GM12878 (cell line): ENCODE measurements at regions not wholly inside any gene's neighbourhood (a gene's known extent, or its start where the extent isn't known, plus 50 kb on each side); places are given as distances from the start of the nearest gene placed in this dataset.

Source experiments
- CBFB ChIP-seq: IDR thresholded peaks from 2 replicates; pipeline ENCODE4 v1.6.1; 2016; ENCODE audit warnings: antibody characterized with exemption, low read depth
- CEBPB ChIP-seq, 2 experiments: fragments of 150-350 bp in 1 of 2; IDR thresholded peaks; 2 replicates each; pipeline ENCODE4 v1.6.1; 2012 to 2014; ENCODE audit warnings: low read depth in 2 of 2, low read length in 2 of 2, borderline replicate concordance in 1 of 2, inconsistent platforms in 1 of 2
- EZH2 ChIP-seq: IDR thresholded peaks from 2 replicates; pipeline ENCODE4 v1.6.1; 2012; ENCODE audit warnings: low read depth, mild to moderate bottlenecking, control low read depth, inconsistent platforms, low read length, borderline replicate concordance; ENCODE audit not compliant: control insufficient read depth
- HDAC2 ChIP-seq: fragments of 200-600 bp; sonication (generic); IDR thresholded peaks from 2 replicates; pipeline ENCODE4 v1.6.1; 2017
- MTA2 ChIP-seq: fragments of 450-650 bp; IDR thresholded peaks from 2 replicates; pipeline ENCODE4 v1.6.1; 2016; ENCODE audit warnings: low read depth, mild to moderate bottlenecking, moderate library complexity
- RCOR1 ChIP-seq: conservative IDR thresholded peaks from 2 replicates; pipeline ENCODE4 v1.6.1; 2012; ENCODE audit warnings: low read depth, low read length, improper control_type of control experiment
- RFX5 ChIP-seq: IDR thresholded peaks from 2 replicates; pipeline ENCODE4 v1.6.1; 2011; ENCODE audit warnings: low read depth, low read length, improper control_type of control experiment
- ZNF384 ChIP-seq: IDR thresholded peaks from 2 replicates; pipeline ENCODE4 v1.6.1; 2012; ENCODE audit warnings: low read depth, mild to moderate bottlenecking, low read length, improper control_type of control experiment, borderline replicate concordance
- TF ChIP-seq, protein P1 (sequence below), 3 experiments: IDR thresholded peaks in 2 of 3; conservative IDR thresholded peaks in 1 of 3; 2 replicates each; pipeline ENCODE4 v1.5.1; 2011; ENCODE audit warnings: low read depth in 3 of 3, low read length in 3 of 3, mild to moderate bottlenecking in 3 of 3, control low read depth in 2 of 3, moderate library complexity in 2 of 3, inconsistent platforms in 1 of 3, mixed read lengths in 1 of 3; ENCODE audit not compliant: control insufficient read depth in 2 of 3, insufficient read depth in 1 of 3; ENCODE audit errors: extremely low read depth in 1 of 3
- TF ChIP-seq, protein P2 (sequence below): IDR thresholded peaks from 2 replicates; pipeline ENCODE4 v1.6.1; 2012; ENCODE audit warnings: low read length, inconsistent platforms

DNA sequence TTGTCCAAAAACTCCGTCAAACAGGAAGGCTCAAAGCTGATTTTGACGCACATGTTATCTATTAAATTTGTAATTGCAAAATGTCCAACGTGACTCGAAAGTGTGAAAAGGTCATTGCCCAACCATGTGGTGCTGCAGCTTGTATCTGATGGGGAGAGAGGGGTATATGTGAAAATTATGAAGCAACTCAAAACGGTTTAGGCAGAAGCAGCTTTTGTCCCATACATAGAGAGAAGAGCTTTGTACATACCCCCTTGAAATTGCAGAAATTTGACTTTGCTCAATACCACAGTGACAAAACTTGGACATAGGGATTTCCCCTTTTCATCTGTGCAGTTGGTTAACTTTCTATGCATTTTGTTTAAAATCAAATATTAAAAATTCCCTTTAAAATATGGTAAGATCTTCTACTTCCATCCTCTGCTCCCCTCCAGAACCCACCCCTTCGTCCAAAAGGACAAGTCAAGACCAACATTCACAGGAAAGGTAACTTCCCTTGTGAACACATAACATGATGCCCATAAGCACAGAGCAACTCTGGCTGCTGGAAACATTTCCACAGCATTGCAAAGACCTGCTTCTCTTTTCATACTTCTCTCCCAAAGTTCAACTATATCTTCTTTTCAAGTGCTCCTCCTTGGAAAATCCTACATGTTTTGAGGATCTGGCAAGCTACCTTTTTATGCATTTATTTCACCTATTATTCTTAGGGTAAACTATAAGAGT is 253.7 kb upstream of the THBS1 start:
- TF ChIP-seq, protein P1, sequence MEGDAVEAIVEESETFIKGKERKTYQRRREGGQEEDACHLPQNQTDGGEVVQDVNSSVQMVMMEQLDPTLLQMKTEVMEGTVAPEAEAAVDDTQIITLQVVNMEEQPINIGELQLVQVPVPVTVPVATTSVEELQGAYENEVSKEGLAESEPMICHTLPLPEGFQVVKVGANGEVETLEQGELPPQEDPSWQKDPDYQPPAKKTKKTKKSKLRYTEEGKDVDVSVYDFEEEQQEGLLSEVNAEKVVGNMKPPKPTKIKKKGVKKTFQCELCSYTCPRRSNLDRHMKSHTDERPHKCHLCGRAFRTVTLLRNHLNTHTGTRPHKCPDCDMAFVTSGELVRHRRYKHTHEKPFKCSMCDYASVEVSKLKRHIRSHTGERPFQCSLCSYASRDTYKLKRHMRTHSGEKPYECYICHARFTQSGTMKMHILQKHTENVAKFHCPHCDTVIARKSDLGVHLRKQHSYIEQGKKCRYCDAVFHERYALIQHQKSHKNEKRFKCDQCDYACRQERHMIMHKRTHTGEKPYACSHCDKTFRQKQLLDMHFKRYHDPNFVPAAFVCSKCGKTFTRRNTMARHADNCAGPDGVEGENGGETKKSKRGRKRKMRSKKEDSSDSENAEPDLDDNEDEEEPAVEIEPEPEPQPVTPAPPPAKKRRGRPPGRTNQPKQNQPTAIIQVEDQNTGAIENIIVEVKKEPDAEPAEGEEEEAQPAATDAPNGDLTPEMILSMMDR (IDR thresholded peaks at IDR 0.05 in 2 of 3, conservative IDR thresholded peaks at IDR 0.05 in 1 of 3; ENCODE audit: control insufficient read depth in 2 of 3, extremely low read depth in 1 of 3, insufficient read depth in 1 of 3, low read depth in 3 of 3, low read length in 3 of 3): no peak
- TF ChIP-seq RCOR1 (no peak), RFX5 (no peak), MTA2 (no peak), CBFB (no peak), CEBPB (IDR thresholded peaks at IDR 0.05; ENCODE audit: borderline replicate concordance in 1 of 2, low read depth in 2 of 2, low read length in 2 of 2) (no peak), EZH2 (no peak), HDAC2 (no peak), ZNF384 (no peak)
- TF ChIP-seq, protein P2, sequence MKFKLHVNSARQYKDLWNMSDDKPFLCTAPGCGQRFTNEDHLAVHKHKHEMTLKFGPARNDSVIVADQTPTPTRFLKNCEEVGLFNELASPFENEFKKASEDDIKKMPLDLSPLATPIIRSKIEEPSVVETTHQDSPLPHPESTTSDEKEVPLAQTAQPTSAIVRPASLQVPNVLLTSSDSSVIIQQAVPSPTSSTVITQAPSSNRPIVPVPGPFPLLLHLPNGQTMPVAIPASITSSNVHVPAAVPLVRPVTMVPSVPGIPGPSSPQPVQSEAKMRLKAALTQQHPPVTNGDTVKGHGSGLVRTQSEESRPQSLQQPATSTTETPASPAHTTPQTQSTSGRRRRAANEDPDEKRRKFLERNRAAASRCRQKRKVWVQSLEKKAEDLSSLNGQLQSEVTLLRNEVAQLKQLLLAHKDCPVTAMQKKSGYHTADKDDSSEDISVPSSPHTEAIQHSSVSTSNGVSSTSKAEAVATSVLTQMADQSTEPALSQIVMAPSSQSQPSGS: no peak
